GM21447 (cell line): ENCODE measurements at regions not wholly inside any gene's neighbourhood (a gene's known extent, or its start where the extent isn't known, plus 50 kb on each side); places are given as distances from the start of the nearest gene placed in this dataset.

Experiments used
- ATAC-seq: cut with Tn5 transposase; IDR thresholded peaks from one replicate; pipeline ENCODE4 v1.9.1; 2021; ENCODE audit not compliant: unreplicated experiment

DNA sequence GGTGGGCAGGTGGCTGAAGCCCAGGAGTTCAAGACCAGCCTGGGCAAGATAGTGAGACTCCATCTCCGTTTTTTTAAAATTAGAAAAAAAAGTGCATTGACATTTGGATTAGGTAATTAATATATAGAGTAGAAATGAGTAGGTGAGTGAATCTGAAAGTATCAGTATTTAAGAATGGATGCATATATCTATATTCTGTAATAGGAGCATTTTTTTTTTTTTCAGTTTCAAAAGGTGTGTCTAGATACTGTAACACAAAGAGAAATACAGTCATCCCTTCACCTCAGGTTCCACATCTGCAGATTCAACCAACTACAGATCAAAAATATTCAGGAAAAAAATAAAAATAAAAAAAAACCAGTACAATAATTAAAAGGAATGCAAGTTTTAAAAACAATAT is 50.8 kb downstream of the RBM27 start:
- no peak for ATAC-seq

DNA sequence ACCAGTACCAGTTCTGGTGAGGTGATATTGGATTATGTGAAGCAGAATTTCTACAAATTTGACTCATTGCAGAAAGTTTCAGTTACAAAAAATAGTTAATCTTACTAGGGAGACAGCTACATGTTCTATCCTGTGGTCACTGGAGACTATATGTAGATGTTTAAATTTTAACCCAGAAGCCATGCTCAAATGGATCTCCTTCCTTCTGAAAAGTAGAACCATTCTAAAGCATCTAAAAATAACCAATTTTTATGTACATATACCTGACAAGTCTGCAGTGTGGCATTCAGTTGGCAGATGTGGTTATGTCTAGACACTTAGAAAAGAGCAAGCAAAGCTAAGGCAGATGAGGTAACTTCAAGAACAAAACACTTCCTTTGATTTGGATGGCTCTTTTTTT is 65.5 kb upstream of the POU4F3 start:
- peak; percentile 85 for ATAC-seq

DNA sequence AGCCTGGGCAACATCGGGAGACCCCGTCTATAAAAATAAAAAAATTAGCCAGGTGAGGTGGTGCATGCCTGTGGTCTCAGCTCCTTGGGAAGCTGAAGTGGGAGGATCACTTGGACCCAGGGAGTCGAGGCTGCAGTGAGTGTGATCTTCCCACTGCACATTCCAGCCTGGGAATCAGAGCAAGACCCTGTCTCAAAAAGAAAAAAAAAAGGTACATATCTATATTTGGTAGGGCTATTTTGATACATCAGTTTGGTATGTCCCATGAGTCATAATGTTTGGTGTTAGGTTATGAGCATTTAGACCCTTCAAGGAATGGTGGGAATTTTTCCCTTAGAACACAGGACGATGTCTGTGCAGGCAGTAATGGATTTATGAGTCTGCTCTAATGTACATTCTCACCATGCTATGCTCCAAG is 55.3 kb upstream of the POU4F3 start:
- no peak for ATAC-seq

DNA sequence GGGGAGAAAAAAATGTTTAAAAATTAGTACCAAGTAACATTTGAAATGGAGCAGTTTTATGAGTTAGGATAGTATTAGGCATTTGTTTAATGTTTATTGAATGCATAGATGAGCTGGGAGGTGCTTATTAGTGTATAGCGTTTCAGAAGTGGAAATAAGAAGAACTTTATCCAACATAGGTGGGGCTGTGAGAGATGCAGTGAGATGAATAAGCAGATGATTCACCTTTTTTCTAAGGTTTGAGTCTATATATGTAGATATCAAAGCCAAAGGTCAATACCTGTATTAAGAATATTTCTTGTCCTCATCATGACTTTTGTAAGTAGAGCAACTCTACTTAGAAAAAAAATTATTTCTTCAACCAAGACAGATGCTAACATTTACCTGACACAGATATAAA is 54.6 kb upstream of the POU4F3 start:
- ATAC-seq, result no peak
